GM10266 (cell line): ENCODE measurements at regions not wholly inside any gene's neighbourhood (a gene's known extent, or its start where the extent isn't known, plus 50 kb on each side); places are given as distances from the start of the nearest gene placed in this dataset.

ENCODE experiments used
- DNase-seq: peaks from one replicate; pipeline ENCODE4 v3.0.0; 2012; ENCODE audit errors: extremely low spot score
- CTCF ChIP-seq: IDR thresholded peaks from 2 replicates; pipeline ENCODE4 v1.5.1; 2012; ENCODE audit warnings: mild to moderate bottlenecking, low read depth; ENCODE audit not compliant: control insufficient read depth, insufficient read depth; ENCODE audit errors: missing control alignments

- no peak for DNase-seq
- no peak for TF ChIP-seq CTCF
These were observed 161.9 kb downstream of the HGF start for GRCh38 chr7:81607987-81608386.

DNA sequence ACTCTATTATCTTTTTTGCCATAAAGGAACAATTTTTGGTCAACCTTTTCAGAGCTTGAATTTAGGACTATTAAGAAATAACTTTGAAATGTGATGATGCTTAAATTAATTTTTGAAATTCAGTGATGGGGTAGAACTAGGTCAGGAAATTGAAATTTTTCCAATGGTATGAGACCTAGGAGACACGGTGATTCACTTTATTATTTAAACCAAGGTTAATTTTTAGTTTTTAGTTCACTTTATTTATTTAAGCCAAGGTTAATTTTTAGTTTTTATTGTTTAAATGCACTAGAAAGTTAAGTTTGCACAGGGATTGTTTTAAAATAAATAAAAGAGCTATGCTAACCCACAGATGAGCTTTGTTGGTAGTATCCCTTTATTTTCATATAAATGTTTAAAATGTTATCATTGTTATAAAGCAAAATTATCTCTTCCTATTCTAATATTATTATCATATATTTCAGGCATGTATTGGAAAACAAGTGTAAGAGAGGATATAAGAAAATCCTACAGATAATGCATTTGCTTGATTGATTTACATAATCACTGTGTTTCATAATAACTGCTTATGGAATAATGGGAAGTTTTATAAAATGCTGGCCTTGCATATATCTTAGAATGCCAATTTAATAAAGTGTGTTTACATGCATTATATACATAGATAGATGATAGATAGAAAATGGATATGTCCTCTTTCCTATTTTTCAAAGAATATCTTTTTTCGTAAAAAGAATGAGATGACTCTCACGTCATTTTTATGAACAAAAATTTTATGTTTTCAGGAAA, 163.6 kb downstream of the HGF start:
- DNase-seq, result no peak
- TF ChIP-seq CTCF, result no peak

- TF ChIP-seq CTCF, result no peak
- DNase-seq, result no peak
These were observed 164.4 kb downstream of the HGF start for GRCh38 chr7:81605493-81605892.

- no peak for TF ChIP-seq CTCF
- DNase-seq, result no peak
These were observed 165.1 kb downstream of the HGF start for GRCh38 chr7:81604808-81605174.

GRCh38 chr7:81604075-81604807, 165.6 kb downstream of the HGF start:
- no peak for DNase-seq
- TF ChIP-seq CTCF, result no peak

DNA sequence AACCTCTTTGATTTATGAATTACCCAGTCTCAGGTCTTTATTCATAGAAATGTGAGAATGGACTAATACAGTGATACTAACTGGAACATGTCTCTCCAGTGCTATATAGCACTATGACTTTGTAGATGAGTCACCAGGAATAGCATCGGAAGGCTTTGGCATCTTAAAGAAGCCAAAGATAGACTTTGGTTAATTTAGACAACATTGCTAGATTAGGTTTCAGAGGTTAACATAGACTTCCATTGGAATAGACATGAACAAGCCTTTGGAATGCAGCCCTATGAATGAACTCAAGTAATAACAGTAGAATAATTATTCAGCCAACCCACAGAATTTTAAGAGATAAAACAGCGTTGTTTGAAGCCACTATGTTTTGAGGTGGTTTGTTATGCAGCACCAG, 169.2 kb downstream of the HGF start:
- no peak for DNase-seq

More for the DNA sequence above, 169.2 kb downstream of the HGF start:
- no peak for TF ChIP-seq CTCF
